ENCODE measurements at regions not wholly inside any gene's neighbourhood (a gene's known extent, or its start where the extent isn't known, plus 50 kb on each side); places are given as distances from the start of the nearest gene placed in this dataset.

DNA sequence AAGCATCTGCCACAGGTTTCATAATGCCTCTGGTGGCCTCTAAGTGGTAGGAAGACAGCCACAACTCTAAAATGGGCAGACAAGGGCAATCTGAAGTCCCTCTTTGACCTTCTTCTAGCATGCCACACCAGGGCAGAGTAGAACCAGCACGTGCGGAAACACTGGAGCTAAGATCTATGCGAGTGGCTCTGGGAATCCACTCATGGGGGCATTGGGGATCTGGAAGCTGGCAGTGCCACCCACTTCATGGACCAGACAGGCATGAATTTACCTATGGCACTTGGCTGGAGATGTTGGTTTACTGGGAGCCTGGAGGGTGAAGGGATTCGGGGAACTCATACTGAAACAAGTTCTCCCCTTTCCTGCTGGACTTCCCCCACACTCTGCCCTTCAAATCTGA is 337.4 kb downstream of the MIAT start:
- no peak overlapping the region for H3K4me3 ChIP-seq (ENCODE audit: control extremely low read depth in 1 of 5, extremely low read depth in 1 of 5, insufficient read depth in 1 of 5, low read depth in 2 of 5, low read length in 4 of 5)
- H3K9ac ChIP-seq (ENCODE audit: low read length), result no peak overlapping the region
- no peaks in the 10 kb centered on the region for H3K79me2 ChIP-seq (ENCODE audit: control insufficient read depth, insufficient read depth, low read length)
- Mint-ChIP-seq H3K27ac (no peak overlapping the region), H3K27me3 (peaks cover 3% of the 10 kb centered on the region), H3K9me3 (ENCODE audit: insufficient read depth) (no peaks in the 10 kb centered on the region), H3K4me1 (no peaks in the 10 kb centered on the region), H3K4me3 (no peak overlapping the region)
- intact Hi-C loops (cut with micrococcal nuclease), result no loop called here
- H3K9me3 ChIP-seq (ENCODE audit: control extremely low read depth in 1 of 3, control insufficient read depth in 2 of 3, insufficient read depth in 1 of 3, low read length in 2 of 3), result no peaks in the 10 kb centered on the region
- ChIA-PET POLR2A (no interaction called here), CTCF (interaction anchor here (0.8 kb wide), 1 partner anchor 9 kb away, joined by 3 read pairs; no protein-coding TSS in a partner anchor)
- no peaks in the 10 kb centered on the region for H4K20me1 ChIP-seq (ENCODE audit: control insufficient read depth, insufficient read depth, low read length, poor library complexity, severe bottlenecking)
- H3K27ac ChIP-seq (ENCODE audit: low read length in 2 of 2), result no peak overlapping the region
- no peak overlapping the region for H2AFZ ChIP-seq (ENCODE audit: insufficient read depth, low read depth, low read length, poor library complexity, severe bottlenecking)
- no peaks in the 10 kb centered on the region for H3K27me3 ChIP-seq (replicated peaks in 1 of 4; ENCODE audit: control extremely low read depth in 1 of 4, control insufficient read depth in 3 of 4, insufficient read depth in 4 of 4, low read length in 3 of 4)
- TF ChIP-seq EZH2 (IDR thresholded peaks at IDR 0.05; ENCODE audit: borderline replicate concordance, insufficient read depth, low read depth, low read length, poor library complexity, severe bottlenecking) (no peak), CTCF (IDR thresholded peaks at IDR 0.05) (no peak)
- no peaks in the 10 kb centered on the region for H3K4me1 ChIP-seq (ENCODE audit: control insufficient read depth in 2 of 2, insufficient read depth in 2 of 2, low read length in 2 of 2)
- ATAC-seq (ENCODE audit: low read depth) (no peak), DNase-seq (no peak)
- H3K36me3 ChIP-seq (replicated peaks in 1 of 2; ENCODE audit: control extremely low read depth in 1 of 2, control insufficient read depth in 1 of 2, extremely low read depth in 1 of 2, insufficient read depth in 2 of 2, low read length in 1 of 2), result no peaks in the 10 kb centered on the region
- H3K4me2 ChIP-seq (replicated peaks; ENCODE audit: low read depth, low read length, poor library complexity, severe bottlenecking), result no peak overlapping the region
- WGBS (ENCODE audit: insufficient coverage), result 80% methylated on average over 3 of the region's 4 CpGs

DNA sequence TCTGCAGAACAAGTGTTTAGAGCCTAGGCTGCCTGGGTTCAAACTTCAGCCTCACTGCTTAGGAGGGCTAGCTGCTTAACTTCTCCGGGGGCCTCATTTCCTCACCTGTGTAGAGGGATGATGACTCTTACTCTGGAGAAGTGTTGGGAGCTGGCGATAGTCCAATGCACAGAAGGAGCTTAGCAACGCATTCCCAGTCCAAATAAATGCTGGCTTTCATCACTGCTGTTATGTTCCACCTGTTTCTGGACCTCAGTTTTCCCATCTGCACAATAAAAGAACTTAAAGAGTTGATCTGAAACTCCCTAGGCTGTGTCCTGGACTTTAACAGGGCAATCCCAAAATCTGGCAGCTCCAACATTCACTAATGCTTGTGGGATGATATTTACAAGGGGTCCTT is 337.8 kb downstream of the MIAT start:
- Mint-ChIP-seq H3K4me1 (no peaks in the 10 kb centered on the region), H3K9me3 (ENCODE audit: insufficient read depth) (no peaks in the 10 kb centered on the region), H3K27ac (no peak overlapping the region), H3K27me3 (peaks cover 3% of the 10 kb centered on the region), H3K4me3 (no peak overlapping the region)
- H3K4me1 ChIP-seq (ENCODE audit: control insufficient read depth in 2 of 2, insufficient read depth in 2 of 2, low read length in 2 of 2), result no peaks in the 10 kb centered on the region
- H3K36me3 ChIP-seq (replicated peaks in 1 of 2; ENCODE audit: control extremely low read depth in 1 of 2, control insufficient read depth in 1 of 2, extremely low read depth in 1 of 2, insufficient read depth in 2 of 2, low read length in 1 of 2), result no peaks in the 10 kb centered on the region
- H3K4me2 ChIP-seq (replicated peaks; ENCODE audit: low read depth, low read length, poor library complexity, severe bottlenecking), result no peak overlapping the region
- TF ChIP-seq CTCF (IDR thresholded peaks at IDR 0.05) (no peak), EZH2 (IDR thresholded peaks at IDR 0.05; ENCODE audit: borderline replicate concordance, insufficient read depth, low read depth, low read length, poor library complexity, severe bottlenecking) (no peak)
- no peaks in the 10 kb centered on the region for H4K20me1 ChIP-seq (ENCODE audit: control insufficient read depth, insufficient read depth, low read length, poor library complexity, severe bottlenecking)
- H3K4me3 ChIP-seq (ENCODE audit: control extremely low read depth in 1 of 5, extremely low read depth in 1 of 5, insufficient read depth in 1 of 5, low read depth in 2 of 5, low read length in 4 of 5), result no peak overlapping the region
- ATAC-seq (ENCODE audit: low read depth), result no peak
- WGBS (ENCODE audit: insufficient coverage), result 88% methylated on average over 3 of the region's 3 CpGs
- ChIA-PET POLR2A (no interaction called here), CTCF (interaction anchor here (0.8 kb wide), 1 partner anchor 9 kb away, joined by 3 read pairs; no protein-coding TSS in a partner anchor)
- intact Hi-C loops (cut with micrococcal nuclease), result no loop called here
- no peak overlapping the region for H3K27ac ChIP-seq (ENCODE audit: low read length in 2 of 2)
- H3K9me3 ChIP-seq (ENCODE audit: control extremely low read depth in 1 of 3, control insufficient read depth in 2 of 3, insufficient read depth in 1 of 3, low read length in 2 of 3), result no peaks in the 10 kb centered on the region
- no peaks in the 10 kb centered on the region for H3K27me3 ChIP-seq (replicated peaks in 1 of 4; ENCODE audit: control extremely low read depth in 1 of 4, control insufficient read depth in 3 of 4, insufficient read depth in 4 of 4, low read length in 3 of 4)
- H3K79me2 ChIP-seq (ENCODE audit: control insufficient read depth, insufficient read depth, low read length), result no peaks in the 10 kb centered on the region
- no peak for DNase-seq
- H2AFZ ChIP-seq (ENCODE audit: insufficient read depth, low read depth, low read length, poor library complexity, severe bottlenecking), result no peak overlapping the region
- no peak overlapping the region for H3K9ac ChIP-seq (ENCODE audit: low read length)
